GM10266 (cell line): ENCODE measurements at regions not wholly inside any gene's neighbourhood (a gene's known extent, or its start where the extent isn't known, plus 50 kb on each side); places are given as distances from the start of the nearest gene placed in this dataset.

Experiments used
- DNase-seq: peaks from one replicate; pipeline ENCODE4 v3.0.0; 2012; ENCODE audit errors: extremely low spot score
- TF ChIP-seq, protein P1 (sequence below): IDR thresholded peaks from 2 replicates; pipeline ENCODE4 v1.5.1; 2012; ENCODE audit warnings: mild to moderate bottlenecking, low read depth; ENCODE audit not compliant: control insufficient read depth, insufficient read depth; ENCODE audit errors: missing control alignments

DNA sequence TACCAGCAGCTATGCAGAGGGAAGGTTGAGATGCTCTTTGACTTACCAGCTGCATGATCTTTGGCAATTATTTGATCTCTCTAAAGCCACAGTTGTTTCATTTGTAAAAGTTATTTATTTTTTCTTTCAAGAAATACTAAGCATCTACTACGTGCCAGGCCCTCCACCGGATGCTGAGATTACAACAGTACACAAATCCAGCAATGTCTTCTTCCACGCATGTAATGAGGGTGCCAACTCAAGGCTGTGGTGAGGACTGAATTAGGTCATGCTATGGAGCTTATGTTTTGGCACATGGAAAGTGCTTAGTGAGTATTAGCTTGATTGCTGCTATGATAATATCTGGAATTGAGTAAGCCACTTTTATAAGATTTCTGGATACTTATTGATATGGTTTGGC lies 358.2 kb downstream of the IRS2 start:
- TF ChIP-seq, protein P1, sequence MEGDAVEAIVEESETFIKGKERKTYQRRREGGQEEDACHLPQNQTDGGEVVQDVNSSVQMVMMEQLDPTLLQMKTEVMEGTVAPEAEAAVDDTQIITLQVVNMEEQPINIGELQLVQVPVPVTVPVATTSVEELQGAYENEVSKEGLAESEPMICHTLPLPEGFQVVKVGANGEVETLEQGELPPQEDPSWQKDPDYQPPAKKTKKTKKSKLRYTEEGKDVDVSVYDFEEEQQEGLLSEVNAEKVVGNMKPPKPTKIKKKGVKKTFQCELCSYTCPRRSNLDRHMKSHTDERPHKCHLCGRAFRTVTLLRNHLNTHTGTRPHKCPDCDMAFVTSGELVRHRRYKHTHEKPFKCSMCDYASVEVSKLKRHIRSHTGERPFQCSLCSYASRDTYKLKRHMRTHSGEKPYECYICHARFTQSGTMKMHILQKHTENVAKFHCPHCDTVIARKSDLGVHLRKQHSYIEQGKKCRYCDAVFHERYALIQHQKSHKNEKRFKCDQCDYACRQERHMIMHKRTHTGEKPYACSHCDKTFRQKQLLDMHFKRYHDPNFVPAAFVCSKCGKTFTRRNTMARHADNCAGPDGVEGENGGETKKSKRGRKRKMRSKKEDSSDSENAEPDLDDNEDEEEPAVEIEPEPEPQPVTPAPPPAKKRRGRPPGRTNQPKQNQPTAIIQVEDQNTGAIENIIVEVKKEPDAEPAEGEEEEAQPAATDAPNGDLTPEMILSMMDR: no peak

DNA sequence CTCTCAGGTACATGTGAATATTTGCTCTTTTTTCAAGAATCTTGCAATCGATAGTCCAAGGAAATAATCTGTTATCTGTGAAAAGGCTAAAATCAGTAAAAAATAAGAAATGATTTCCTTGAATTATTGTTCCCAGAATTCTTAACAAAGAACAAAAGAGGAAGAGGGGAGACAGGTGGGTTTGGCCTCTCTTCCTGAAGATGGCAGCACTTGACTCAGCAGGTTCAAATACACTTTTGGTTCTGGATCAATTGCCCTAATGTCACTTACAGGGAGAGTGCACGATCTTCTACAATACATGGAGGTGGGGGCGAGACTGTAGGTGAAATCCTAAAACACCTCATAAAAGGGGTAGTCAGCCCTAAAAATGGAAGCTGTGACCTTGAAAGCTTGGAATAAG lies 358.7 kb downstream of the IRS2 start:
- no peak for DNase-seq

More for the DNA sequence above, 358.2 kb downstream of the IRS2 start:
- DNase-seq: no peak

DNA sequence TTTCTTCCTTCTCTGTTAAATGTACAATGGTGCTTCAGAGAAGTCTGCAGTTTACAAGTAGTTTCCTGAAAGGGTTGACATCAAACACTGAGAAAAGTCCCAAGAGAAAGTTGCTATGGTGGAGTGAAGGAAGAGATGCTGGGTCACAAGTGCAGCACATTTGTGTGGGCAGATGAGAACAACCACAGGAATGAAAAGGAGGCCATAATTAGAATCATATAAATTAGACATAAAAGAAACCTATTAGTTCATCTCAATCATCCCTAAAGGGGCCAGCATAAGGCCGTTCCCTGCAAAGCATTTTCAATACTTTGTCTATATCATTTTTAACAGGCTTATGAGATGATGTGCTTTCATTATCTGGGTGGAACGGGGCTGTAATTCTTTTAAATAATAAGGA lies 359.2 kb downstream of the IRS2 start:
- TF ChIP-seq, protein P1: no peak
- DNase-seq: no peak

More for the DNA sequence above, 358.7 kb downstream of the IRS2 start:
- TF ChIP-seq, protein P1: no peak

DNA sequence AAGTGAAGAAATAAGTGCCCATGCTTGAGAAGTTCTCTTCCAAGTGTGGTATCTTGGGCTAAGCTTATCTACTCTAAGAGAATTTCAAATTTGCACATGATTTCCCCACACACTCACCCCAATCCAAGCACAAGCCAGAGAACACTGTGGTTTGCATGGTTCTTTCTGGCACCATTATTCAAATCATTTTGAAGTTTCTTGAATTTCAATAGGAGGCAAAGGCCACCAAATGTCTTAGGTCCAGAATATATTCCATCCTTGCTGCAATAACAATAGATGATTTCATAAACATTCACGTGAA lies 359.7 kb downstream of the IRS2 start:
- TF ChIP-seq, protein P1: no peak
- no peak for DNase-seq

DNA sequence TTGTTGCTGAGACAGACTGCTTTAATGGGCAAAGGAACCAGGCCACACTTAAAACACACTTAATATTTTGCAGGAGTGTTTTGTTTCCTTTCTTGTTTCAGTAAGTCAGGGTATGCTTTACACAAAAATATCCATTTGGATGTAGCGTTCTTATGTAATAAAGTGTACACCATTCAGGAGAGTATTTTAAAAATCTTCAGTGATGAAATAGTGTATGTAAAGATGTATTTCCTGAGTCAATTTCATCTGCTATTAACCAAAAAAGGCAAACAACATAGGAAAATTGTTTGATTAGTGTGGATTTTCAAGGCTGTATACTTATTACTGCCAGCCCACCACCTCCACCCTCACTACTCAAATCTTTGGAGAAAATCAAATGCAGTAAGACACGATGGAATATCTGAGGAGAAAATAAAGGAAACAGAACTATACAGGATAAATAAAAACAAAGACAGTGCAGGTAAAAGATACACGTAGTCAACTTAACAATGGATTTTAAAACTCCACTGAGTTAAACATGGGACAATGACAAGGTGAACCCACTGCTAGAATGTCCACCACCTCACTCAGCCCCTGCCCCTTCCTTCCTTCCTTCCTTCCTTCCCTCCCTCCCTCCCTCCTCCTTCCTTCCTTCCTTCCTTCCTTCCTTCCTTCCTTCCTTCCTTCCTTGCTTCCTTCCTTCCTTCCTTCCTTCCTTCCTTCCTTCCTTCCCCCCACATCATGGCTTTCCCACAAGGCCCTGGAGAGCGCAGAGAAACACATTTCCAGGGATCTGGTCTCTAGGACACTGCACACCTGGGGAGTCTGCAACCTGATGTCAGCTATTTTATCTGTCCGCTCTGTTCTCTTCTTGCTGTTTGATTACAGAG lies 360.3 kb downstream of the IRS2 start:
- TF ChIP-seq, protein P1: no peak
- DNase-seq: no peak

DNA sequence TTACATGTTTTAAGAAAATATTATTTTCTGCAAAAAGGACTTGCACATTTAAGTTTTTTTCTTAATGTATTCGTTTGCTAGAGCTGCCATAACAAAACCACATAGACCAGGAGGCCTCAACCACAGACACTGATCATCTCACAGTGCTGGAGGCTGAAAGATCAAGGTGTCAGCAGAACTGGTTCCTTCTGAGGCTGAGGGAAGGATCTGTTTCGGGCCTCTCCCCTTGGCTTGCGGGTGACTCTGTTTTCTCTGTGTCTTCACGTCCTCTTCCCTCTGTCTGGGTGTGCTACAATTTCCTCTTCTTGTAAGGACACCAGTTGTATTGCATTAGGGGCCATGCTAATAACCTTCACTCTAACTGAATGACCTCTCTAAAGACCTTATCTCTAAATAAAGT lies 364.2 kb downstream of the IRS2 start:
- TF ChIP-seq, protein P1: no peak
- DNase-seq: no peak

DNA sequence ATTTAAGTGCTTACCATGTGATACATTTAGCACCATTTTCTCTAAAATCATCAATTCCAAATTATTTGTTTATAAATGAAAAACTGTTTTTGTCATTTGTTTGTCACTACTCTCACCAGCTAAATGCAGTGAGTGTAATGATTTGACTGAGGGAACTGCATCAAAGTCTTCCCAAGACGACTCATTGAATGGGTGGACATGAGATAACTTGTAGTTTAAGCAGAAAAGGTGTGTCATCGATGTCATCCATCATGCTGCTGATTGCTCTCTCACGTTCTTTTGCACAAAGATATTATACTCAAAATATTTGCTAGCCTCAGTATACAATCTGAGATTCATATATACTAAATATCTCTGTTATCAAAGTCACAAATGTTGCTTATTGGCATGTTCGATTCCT lies 366.5 kb downstream of the IRS2 start:
- TF ChIP-seq, protein P1: no peak
- no peak for DNase-seq
